ENCODE measurements at regions not wholly inside any gene's neighbourhood (a gene's known extent, or its start where the extent isn't known, plus 50 kb on each side); places are given as distances from the start of the nearest gene placed in this dataset.
"Not testable (repeated sequence)": the region's sequence is repeated elsewhere in the genome, so short reads cannot be mapped to it uniquely, and the experiment has no call there.

DNA sequence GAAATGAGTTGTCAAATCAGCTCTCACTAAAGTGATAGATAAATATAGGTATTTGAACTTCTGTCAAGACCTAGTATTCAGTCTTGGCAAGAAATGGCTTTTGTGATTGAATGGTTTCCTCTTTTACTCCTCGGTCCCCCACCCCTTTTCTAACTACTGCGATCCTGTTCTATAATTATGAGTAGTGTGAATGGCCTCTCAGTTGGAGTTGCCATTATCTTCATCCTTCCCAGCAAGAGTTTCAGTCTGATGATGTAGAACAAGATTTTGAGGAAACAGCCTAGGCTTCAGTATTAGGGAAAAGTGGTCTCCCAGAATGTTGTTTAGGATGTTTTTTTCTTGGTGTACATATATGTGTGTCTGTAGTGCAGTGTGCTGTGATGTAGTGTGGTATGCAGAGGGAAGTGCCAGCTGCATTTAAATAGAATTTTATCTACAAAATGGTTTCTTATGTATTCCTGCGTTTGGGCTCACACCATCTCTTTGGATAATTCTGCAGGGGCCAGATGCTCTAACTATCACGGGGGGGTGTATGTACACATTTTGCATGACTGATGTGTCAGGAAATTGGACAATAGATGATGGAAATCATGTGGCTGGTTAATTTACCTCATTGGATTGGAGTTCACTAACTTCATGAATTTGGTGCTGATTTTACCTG, 180.1 kb upstream of the MMS22L start:
- TF ChIP-seq Cebpa-rat (IDR thresholded peaks at IDR 0.05), result no peak
- H3K4me1 ChIP-seq, result 0 out of 20 replicates have a peak, but pooled peaks cover 0 to 5% (median 0%) of the 10 kb centered on the region in 10 experiments
- no peaks in the 10 kb centered on the region for H4K20me1 ChIP-seq
- H3K36me3 ChIP-seq, result no peaks in the 10 kb centered on the region
- H3K9ac ChIP-seq, result no peak overlapping the region
- H3K27ac ChIP-seq, result no peak overlapping the region
- H3K27me3 ChIP-seq, result no peaks in the 10 kb centered on the region
- H3K4me3 ChIP-seq, result no peak overlapping the region
- H3K9me3 ChIP-seq (replicated peaks in 1 of 11), result no peaks in the 10 kb centered on the region
- H3K4me2 ChIP-seq, result no peak overlapping the region

- H4K20me1 ChIP-seq, result no peaks in the 10 kb centered on the region
- H3K9me3 ChIP-seq (replicated peaks in 1 of 11), result no peaks in the 10 kb centered on the region
- no peak overlapping the region for H3K4me2 ChIP-seq
- no peaks in the 10 kb centered on the region for H3K4me1 ChIP-seq
- no peaks in the 10 kb centered on the region for H3K27me3 ChIP-seq
- no peak overlapping the region for H3K9ac ChIP-seq
- no peak overlapping the region for H3K27ac ChIP-seq
- no peak overlapping the region for H3K4me3 ChIP-seq
- H3K36me3 ChIP-seq, result no peaks in the 10 kb centered on the region
- TF ChIP-seq Cebpa-rat (IDR thresholded peaks at IDR 0.05), result no peak
These were observed 183.0 kb upstream of the MMS22L start for GRCh38 chr6:97465877-97466561.

DNA sequence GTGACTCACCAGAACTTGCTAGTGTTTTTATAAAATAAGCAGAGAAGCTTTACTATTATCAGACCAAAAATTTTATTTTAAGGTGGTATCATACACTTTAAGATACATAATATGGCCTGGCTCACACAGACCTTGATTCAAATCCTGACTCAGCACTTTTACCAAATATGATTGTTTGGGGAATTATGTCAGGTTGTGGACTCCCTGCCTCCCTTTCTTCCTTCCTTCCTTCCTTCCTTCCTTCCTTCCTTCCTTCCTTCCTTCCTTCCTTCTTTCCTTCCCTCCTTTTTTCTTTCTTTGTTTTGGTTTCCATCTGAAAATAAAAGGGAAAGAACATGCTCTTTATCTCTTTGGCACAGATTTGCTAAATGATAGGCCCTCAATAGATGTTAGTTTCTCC, 186.0 kb upstream of the MMS22L start:
- H3K4me1 ChIP-seq, result no peaks in the 10 kb centered on the region
- no peak for TF ChIP-seq Cebpa-rat (IDR thresholded peaks at IDR 0.05)
- H3K27ac ChIP-seq, result no peak overlapping the region
- H3K9me3 ChIP-seq (replicated peaks in 1 of 11), result no peaks in the 10 kb centered on the region
- no peaks in the 10 kb centered on the region for H4K20me1 ChIP-seq
- H3K4me3 ChIP-seq, result no peak overlapping the region
- no peak overlapping the region for H3K9ac ChIP-seq
- no peaks in the 10 kb centered on the region for H3K27me3 ChIP-seq
- H3K36me3 ChIP-seq, result no peaks in the 10 kb centered on the region
- H3K4me2 ChIP-seq, result no peak overlapping the region

DNA sequence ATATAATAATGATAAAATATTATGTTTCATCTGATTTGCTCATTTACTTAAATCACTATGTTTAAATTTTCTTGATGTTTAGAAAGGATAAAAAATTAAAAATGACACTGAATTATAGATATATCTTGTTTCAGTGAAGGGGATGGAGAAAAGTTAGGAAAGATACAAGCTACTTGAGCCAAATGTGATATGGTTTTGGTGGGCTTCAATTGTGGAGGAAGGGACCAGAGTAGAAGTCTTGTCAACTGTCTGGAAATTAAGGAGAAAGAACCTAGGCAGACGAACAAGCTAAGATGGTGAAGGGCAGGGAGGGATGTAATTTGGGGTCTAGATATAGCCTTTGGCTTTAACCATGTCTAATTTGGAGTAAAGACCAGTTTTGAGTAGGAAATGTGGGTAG, 186.4 kb upstream of the MMS22L start:
- Histone ChIP-seq H3K27me3 (no peaks in the 10 kb centered on the region), H3K4me1 (no peaks in the 10 kb centered on the region), H3K36me3 (no peaks in the 10 kb centered on the region), H3K4me2 (no peak overlapping the region), H4K20me1 (no peaks in the 10 kb centered on the region), H3K9ac (no peak overlapping the region), H3K27ac (no peak overlapping the region), H3K4me3 (no peak overlapping the region), H3K9me3 (replicated peaks in 1 of 11) (no peaks in the 10 kb centered on the region)
- TF ChIP-seq Cebpa-rat (IDR thresholded peaks at IDR 0.05), result no peak

DNA sequence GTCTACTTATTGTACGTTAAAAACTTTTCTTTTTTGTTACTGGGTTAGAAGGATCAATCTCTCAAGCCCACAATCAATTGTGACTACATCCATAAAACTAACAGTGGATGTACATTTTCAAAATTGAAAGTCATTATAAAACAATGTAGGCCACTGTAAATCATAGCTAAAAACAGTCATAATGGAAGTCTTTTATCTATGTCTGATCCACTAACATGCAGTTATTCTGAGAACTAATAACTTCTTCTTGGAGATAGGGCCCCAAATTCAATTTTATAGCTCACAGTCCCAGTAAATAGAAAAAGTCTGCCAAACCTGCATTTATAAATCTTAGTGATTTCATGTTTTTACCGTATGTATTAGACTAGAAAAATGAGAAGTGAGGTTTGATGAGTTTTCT, 187.3 kb upstream of the MMS22L start:
- Histone ChIP-seq H3K27ac (no peak overlapping the region), H3K27me3 (no peaks in the 10 kb centered on the region), H4K20me1 (no peaks in the 10 kb centered on the region), H3K4me2 (no peak overlapping the region), H3K9me3 (replicated peaks in 1 of 11) (no peaks in the 10 kb centered on the region), H3K4me1 (no peaks in the 10 kb centered on the region), H3K9ac (no peak overlapping the region), H3K36me3 (no peaks in the 10 kb centered on the region), H3K4me3 (no peak overlapping the region)
- no peak for TF ChIP-seq Cebpa-rat (IDR thresholded peaks at IDR 0.05)

DNA sequence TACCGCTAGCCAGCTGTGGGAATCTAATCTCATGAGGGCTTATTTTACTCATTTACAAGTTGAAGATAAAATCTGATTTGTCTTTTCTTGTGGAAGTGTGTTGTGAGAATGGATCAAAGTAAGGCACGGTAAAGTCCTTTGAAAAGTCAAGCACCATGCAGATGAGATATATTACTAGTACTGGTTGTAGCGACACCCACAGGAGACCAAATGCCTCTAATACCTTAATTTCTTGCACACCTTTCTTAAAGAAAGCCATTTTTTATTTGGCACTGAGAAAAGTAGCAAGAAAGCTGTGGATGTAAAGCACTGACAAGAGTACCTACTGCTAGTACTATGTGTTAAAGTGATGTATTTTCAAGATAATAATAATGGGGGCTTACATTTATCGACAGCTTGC, 191.0 kb upstream of the MMS22L start:
- Histone ChIP-seq H3K27me3 (no peaks in the 10 kb centered on the region), H3K4me1 (no peaks in the 10 kb centered on the region), H3K9me3 (replicated peaks in 1 of 11) (no peaks in the 10 kb centered on the region), H4K20me1 (no peaks in the 10 kb centered on the region), H3K4me2 (no peak overlapping the region), H3K27ac (no peak overlapping the region), H3K36me3 (no peaks in the 10 kb centered on the region), H3K9ac (no peak overlapping the region), H3K4me3 (no peak overlapping the region)
- no peak for TF ChIP-seq Cebpa-rat (IDR thresholded peaks at IDR 0.05)

- H3K4me2 ChIP-seq, result no peak overlapping the region
- no peak overlapping the region for H3K9ac ChIP-seq
- no peak overlapping the region for H3K27ac ChIP-seq
- TF ChIP-seq Cebpa-rat (IDR thresholded peaks at IDR 0.05), result no peak
- H3K27me3 ChIP-seq, result no peaks in the 10 kb centered on the region
- H3K9me3 ChIP-seq (replicated peaks in 1 of 11), result no peaks in the 10 kb centered on the region
- no peaks in the 10 kb centered on the region for H3K4me1 ChIP-seq
- no peak overlapping the region for H3K4me3 ChIP-seq
- no peaks in the 10 kb centered on the region for H3K36me3 ChIP-seq
- no peaks in the 10 kb centered on the region for H4K20me1 ChIP-seq
These were observed 214.8 kb upstream of the MMS22L start for GRCh38 chr6:97497713-97498331.

DNA sequence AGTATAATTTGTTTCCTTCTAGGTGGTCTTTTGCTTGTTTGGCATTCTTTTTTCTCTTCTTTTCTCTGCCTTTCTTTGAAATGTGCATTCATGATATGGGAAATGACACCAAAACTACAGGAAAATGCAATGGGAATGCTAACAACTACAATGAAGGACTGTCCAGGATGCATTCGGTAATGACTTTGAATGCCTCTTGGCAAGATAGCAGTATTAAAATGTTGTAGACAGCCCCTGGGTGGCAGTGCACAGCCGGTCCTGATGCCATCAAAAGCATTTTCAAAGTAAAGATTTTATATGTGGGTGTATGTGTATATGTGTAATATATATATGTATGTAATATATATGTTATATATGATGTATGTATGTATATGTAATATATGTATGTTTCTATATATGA, 218.8 kb upstream of the MMS22L start:
- Histone ChIP-seq H4K20me1 (no peaks in the 10 kb centered on the region), H3K27me3 (no peaks in the 10 kb centered on the region), H3K4me2 (no peak overlapping the region), H3K27ac (no peak overlapping the region), H3K4me1 (no peaks in the 10 kb centered on the region), H3K36me3 (no peaks in the 10 kb centered on the region), H3K4me3 (no peak overlapping the region), H3K9me3 (replicated peaks in 1 of 11) (no peaks in the 10 kb centered on the region), H3K9ac (no peak overlapping the region)
- TF ChIP-seq Cebpa-rat (IDR thresholded peaks at IDR 0.05), result no peak

DNA sequence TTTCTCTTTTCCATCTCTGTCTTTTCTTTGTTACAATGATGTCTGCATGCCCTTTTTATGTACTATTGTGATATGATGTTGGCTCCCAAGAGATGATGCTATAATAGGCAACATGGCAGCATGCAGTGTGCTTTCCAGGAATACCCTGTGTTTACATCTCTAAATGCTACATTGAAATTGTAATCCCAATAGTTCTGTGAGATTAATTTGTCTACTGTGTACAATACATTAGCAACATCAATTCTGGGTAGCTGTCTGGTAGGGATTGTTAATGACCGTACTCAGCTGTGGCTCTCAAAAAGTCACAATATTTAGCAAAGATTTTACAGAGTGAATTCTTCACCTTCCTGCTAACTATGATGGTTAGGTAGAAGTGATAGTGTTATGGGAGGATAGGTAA, 225.6 kb upstream of the MMS22L start:
- Histone ChIP-seq H3K9me3 (replicated peaks in 1 of 11) (no peaks in the 10 kb centered on the region), H4K20me1 (no peaks in the 10 kb centered on the region), H3K4me3 (no peak overlapping the region), H3K9ac (no peak overlapping the region), H3K27me3 (no peaks in the 10 kb centered on the region), H3K36me3 (no peaks in the 10 kb centered on the region), H3K4me1 (no peaks in the 10 kb centered on the region), H3K4me2 (no peak overlapping the region), H3K27ac (no peak overlapping the region)
- no peak for TF ChIP-seq Cebpa-rat (IDR thresholded peaks at IDR 0.05)

- not testable (repeated sequence) for H4K20me1 ChIP-seq, H3K27me3 ChIP-seq
These were observed 230.2 kb upstream of the MMS22L start for GRCh38 chr6:97513260-97513659.

More at GRCh38 chr6:97513260-97513659, 230.2 kb upstream of the MMS22L start:
- H3K9ac ChIP-seq; H3K4me3 ChIP-seq; H3K4me2 ChIP-seq; H3K36me3 ChIP-seq; H3K4me1 ChIP-seq; H3K27ac ChIP-seq; H3K9me3 ChIP-seq (replicated peaks in 1 of 11): not testable (repeated sequence)

Data from BLaER1 treated with 17β-estradiol and CSF1 and Interleukin-3, amounts not matched to agents 10 nM and 100 nM (cell line).